ENCODE measurements at regions not wholly inside any gene's neighbourhood (a gene's known extent, or its start where the extent isn't known, plus 50 kb on each side); places are given as distances from the start of the nearest gene placed in this dataset.
"Not testable (repeated sequence)": the region's sequence is repeated elsewhere in the genome, so short reads cannot be mapped to it uniquely, and the experiment has no call there.

GRCh38 chr14:54010981-54011380 lies 54.4 kb upstream of the BMP4 start:
- Histone ChIP-seq H3K27me3 (replicated peaks) (peaks cover 2% of the 10 kb centered on the region), H3K4me3 (ENCODE audit: low read depth, low read length) (no peak overlapping the region), H3K36me3 (replicated peaks) (no peaks in the 10 kb centered on the region), H3K27ac (no peak overlapping the region)
- no peak for TF ChIP-seq CTCF (IDR thresholded peaks at IDR 0.05; ENCODE audit: low read depth, low read length, missing control alignments)
- in situ Hi-C loops (cut with HindIII; ENCODE audit: low pct_ligation_motif_present, low sequenced_read_pairs), result no loop called here
- no peak for DNase-seq

- H3K27me3 ChIP-seq (replicated peaks), result no peaks in the 10 kb centered on the region
- H3K27ac ChIP-seq, result no peak overlapping the region
- TF ChIP-seq CTCF (IDR thresholded peaks at IDR 0.05; ENCODE audit: low read depth, low read length, missing control alignments), result no peak
- DNase-seq, result no peak
- H3K4me3 ChIP-seq (ENCODE audit: low read depth, low read length), result no peak overlapping the region
- in situ Hi-C loops (cut with HindIII; ENCODE audit: low pct_ligation_motif_present, low sequenced_read_pairs), result no loop called here
- H3K36me3 ChIP-seq (replicated peaks), result no peaks in the 10 kb centered on the region
Measured at GRCh38 chr14:54023027-54023426, 66.4 kb upstream of the BMP4 start.

- peak; percentile 27 for DNase-seq
- TF ChIP-seq CTCF (IDR thresholded peaks at IDR 0.05; ENCODE audit: low read depth, low read length, missing control alignments), result peak; percentile 62
- Histone ChIP-seq H3K36me3 (replicated peaks) (no peaks in the 10 kb centered on the region), H3K27ac (no peak overlapping the region), H3K27me3 (replicated peaks) (no peaks in the 10 kb centered on the region), H3K4me3 (ENCODE audit: low read depth, low read length) (no peak overlapping the region)
- in situ Hi-C loops (cut with HindIII; ENCODE audit: low pct_ligation_motif_present, low sequenced_read_pairs), result no loop called here
Measured at GRCh38 chr14:54025661-54026060, 69.0 kb upstream of the BMP4 start.

DNA sequence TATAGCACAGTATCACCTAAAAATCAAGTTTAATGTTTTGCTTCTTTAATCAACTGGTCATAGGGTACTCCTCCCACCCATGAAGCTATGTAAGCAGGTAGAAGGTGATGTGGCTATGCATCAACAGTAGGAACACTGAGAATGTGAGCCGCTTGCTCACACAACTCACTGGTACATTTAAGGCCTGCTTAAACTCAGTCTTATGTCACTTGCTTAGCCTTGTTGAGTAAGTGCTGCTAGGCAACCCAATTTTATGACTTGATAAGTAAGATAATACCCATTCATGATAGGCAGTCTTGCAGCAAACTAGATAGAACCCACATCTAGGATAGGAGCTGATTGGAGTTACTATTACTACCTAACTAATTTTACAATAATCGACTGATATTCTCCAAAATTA lies 70.0 kb upstream of the BMP4 start:
- TF ChIP-seq CTCF (IDR thresholded peaks at IDR 0.05; ENCODE audit: low read depth, low read length, missing control alignments), result no peak

DNA sequence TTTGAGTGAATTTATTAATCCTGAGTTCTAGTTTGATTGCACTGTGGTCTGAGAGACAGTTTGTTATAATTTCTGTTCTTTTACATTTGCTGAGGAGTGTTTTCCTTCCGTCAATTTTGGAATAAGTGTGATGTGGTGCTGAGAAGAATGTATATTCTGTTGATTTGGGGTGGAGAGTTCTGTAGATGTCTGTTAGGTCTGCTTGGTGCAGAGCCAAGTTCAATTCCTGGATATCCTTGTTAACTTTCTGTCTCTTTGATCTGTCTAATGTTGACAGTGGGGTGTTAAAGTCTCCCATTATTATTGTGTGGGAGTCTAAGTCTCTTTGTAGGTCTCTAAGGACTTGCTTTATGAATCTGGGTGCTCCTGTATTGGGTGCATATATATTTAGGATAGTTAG lies 74.4 kb upstream of the BMP4 start:
- in situ Hi-C loops (cut with HindIII; ENCODE audit: low pct_ligation_motif_present, low sequenced_read_pairs); DNase-seq; H3K27me3 ChIP-seq (replicated peaks); H3K36me3 ChIP-seq (replicated peaks); H3K27ac ChIP-seq; H3K4me3 ChIP-seq (ENCODE audit: low read depth, low read length): not testable (repeated sequence)

More for the DNA sequence above, 70.0 kb upstream of the BMP4 start:
- in situ Hi-C loops (cut with HindIII; ENCODE audit: low pct_ligation_motif_present, low sequenced_read_pairs), result no loop called here
- no peak overlapping the region for H3K27ac ChIP-seq
- no peaks in the 10 kb centered on the region for H3K36me3 ChIP-seq (replicated peaks)
- H3K27me3 ChIP-seq (replicated peaks), result no peaks in the 10 kb centered on the region
- no peak overlapping the region for H3K4me3 ChIP-seq (ENCODE audit: low read depth, low read length)
- DNase-seq, result no peak

GRCh38 chr14:54033285-54033684 lies 76.7 kb upstream of the BMP4 start:
- H3K36me3 ChIP-seq (replicated peaks); H3K27ac ChIP-seq; H3K27me3 ChIP-seq (replicated peaks); in situ Hi-C loops (cut with HindIII; ENCODE audit: low pct_ligation_motif_present, low sequenced_read_pairs); H3K4me3 ChIP-seq (ENCODE audit: low read depth, low read length); DNase-seq: not testable (repeated sequence)

DNA sequence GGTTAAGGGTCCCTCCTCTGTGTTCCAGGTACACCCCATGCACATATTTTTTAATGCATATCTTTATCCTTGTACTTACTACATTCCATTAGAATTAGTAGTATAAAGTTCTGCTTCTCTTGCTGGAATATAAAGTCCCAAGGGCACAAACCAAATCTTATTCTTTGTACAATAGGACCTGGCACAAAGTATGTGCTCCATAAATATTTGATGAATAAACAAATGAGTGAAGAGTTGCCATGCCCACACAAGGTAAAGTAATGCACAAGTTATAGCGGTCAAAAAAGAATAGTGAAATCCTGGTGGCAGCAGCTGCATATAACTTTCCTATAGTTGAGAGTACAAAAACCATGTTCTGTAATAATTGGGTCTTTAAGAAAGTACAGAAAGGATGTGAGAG lies 82.1 kb upstream of the BMP4 start:
- no peak for TF ChIP-seq CTCF (IDR thresholded peaks at IDR 0.05; ENCODE audit: low read depth, low read length, missing control alignments)
- no peak overlapping the region for H3K27ac ChIP-seq
- no peaks in the 10 kb centered on the region for H3K36me3 ChIP-seq (replicated peaks)
- H3K27me3 ChIP-seq (replicated peaks), result no peaks in the 10 kb centered on the region
- in situ Hi-C loops (cut with HindIII; ENCODE audit: low pct_ligation_motif_present, low sequenced_read_pairs), result no loop called here
- DNase-seq, result no peak
- no peak overlapping the region for H3K4me3 ChIP-seq (ENCODE audit: low read depth, low read length)

Data from brain microvascular endothelial cell (primary cell).